Immature natural killer cell (primary cell): ENCODE measurements at regions not wholly inside any gene's neighbourhood (a gene's known extent, or its start where the extent isn't known, plus 50 kb on each side); places are given as distances from the start of the nearest gene placed in this dataset.
"Not testable (repeated sequence)": the region's sequence is repeated elsewhere in the genome, so short reads cannot be mapped to it uniquely, and the experiment has no call there.

Experiments
- DNase-seq, 3 donors: peaks; one replicate each; pipeline ENCODE4 v3.0.0; 2022; ENCODE audit warnings: mixed read lengths in 1 of 3
- H3K27ac Mint-ChIP-seq, 6 donors: one replicate each; pipeline ENCODE4 v1.8.0; 2020; ENCODE audit warnings: mixed read lengths in 6 of 6, mild to moderate bottlenecking in 5 of 6, inconsistent platforms in 4 of 6, moderate library complexity in 3 of 6
- H3K27me3 Mint-ChIP-seq, 3 donors: one replicate each; pipeline ENCODE4 v1.8.0; 2020 to 2021; ENCODE audit warnings: low read depth in 3 of 3, mild to moderate bottlenecking in 3 of 3, mixed read lengths in 3 of 3, moderate library complexity in 3 of 3, inconsistent platforms in 1 of 3
- H3K36me3 Mint-ChIP-seq, 3 donors: one replicate each; pipeline ENCODE4 v1.8.0; 2020; ENCODE audit warnings: mixed read lengths in 3 of 3, inconsistent platforms in 2 of 3, mild to moderate bottlenecking in 2 of 3
- H3K4me1 Mint-ChIP-seq, 2 donors: one replicate each; pipeline ENCODE4 v1.8.0; 2020; ENCODE audit warnings: inconsistent platforms in 2 of 2, mild to moderate bottlenecking in 2 of 2, mixed read lengths in 2 of 2, moderate library complexity in 1 of 2
- H3K4me3 Mint-ChIP-seq, 5 donors: one replicate each; pipeline ENCODE4 v1.8.0; 2020; ENCODE audit warnings: mild to moderate bottlenecking in 5 of 5, mixed read lengths in 5 of 5, inconsistent platforms in 3 of 5, moderate library complexity in 3 of 5
- H3K9me3 Mint-ChIP-seq, 6 donors: one replicate each; pipeline ENCODE4 v1.8.0; 2020; ENCODE audit warnings: mild to moderate bottlenecking in 6 of 6, mixed read lengths in 6 of 6, inconsistent platforms in 4 of 6, moderate library complexity in 3 of 6

DNA sequence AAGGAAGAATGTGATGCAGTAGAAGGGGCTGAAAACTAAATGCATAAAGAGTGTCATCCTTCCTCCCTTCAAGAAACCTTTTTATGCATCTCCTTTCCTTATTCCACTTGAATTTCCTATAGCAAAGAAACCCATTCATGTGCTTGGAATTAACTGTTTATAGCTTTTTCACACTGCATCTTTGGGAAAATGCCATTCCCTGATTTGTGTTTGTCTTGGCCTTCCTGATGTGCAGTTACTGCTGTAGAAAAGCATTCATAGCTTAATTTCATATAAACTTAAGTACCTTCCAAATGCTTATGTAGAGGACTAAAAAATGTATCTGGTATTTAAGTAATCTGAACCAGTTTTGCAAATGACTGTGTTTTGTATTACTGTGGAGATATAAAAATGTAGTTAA, 61.8 kb downstream of the SDR9C7 start:
- Mint-ChIP-seq H3K9me3 (peaks cover 0 to 7% (median under 1%) of the 10 kb centered on the region in 6 donors), H3K4me1 (no peaks in the 10 kb centered on the region), H3K27me3 (peaks cover 2 to 9% (median 4%) of the 10 kb centered on the region in 3 donors), H3K27ac (no peak overlapping the region), H3K4me3 (no peak overlapping the region), H3K36me3 (peaks cover 0 to 3% (median 0%) of the 10 kb centered on the region in 3 donors)
- DNase-seq, result no peak

DNA sequence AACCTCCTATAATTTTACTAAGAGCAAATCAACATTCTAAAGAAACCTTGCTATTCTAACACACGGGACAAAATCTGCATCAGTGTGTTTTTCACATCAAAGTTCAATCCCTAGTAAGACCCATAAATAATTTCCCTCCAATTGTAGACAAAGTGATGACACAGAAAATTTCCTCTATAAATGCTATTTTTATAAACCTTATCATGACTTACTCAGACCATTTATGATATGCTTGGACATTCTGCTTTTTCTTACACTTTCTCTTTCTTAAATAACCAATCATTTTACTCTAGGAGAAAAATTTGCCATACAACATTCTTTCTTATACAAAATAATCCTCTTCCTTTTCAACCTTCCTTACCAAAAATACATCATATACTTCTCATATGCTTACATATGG, 67.0 kb downstream of the SDR9C7 start:
- Mint-ChIP-seq H3K27ac (no peak overlapping the region), H3K9me3 (peaks cover 25 to 41% (median 35%) of the 10 kb centered on the region in 6 donors), H3K4me3 (no peak overlapping the region), H3K4me1 (no peaks in the 10 kb centered on the region), H3K36me3 (peaks cover 5 to 19% (median 14%) of the 10 kb centered on the region in 3 donors), H3K27me3 (peaks cover 4 to 9% (median 7%) of the 10 kb centered on the region in 3 donors)
- DNase-seq, result no peak

DNA sequence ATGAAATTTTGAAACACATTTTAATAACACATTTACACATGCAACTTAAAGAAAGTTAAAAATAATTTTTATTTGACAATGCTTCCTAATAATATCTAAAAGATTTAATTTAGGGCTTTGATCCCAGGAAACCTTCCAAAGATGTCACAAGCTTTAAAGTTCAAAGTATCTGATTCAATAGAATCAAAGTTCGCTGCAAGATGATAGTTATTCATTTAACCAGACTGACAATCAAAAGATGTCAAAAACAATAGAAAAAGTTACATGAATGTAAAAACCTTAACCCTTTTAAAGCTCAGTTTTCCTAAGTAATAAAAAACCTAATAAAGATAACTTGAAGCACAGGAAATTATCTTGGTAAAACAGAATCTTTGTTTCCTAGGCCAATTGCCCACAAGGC, 67.7 kb downstream of the SDR9C7 start:
- Mint-ChIP-seq H3K4me1 (no peaks in the 10 kb centered on the region), H3K36me3 (peaks cover 5 to 22% (median 15%) of the 10 kb centered on the region in 3 donors), H3K27me3 (peaks cover 4 to 9% (median 7%) of the 10 kb centered on the region in 3 donors), H3K4me3 (no peak overlapping the region), H3K27ac (no peak overlapping the region), H3K9me3 (peaks cover 25 to 47% (median 39%) of the 10 kb centered on the region in 6 donors)
- no peak for DNase-seq

- Mint-ChIP-seq H3K4me1 (no peaks in the 10 kb centered on the region), H3K27ac (no peak overlapping the region), H3K27me3 (peaks cover 5 to 10% (median 7%) of the 10 kb centered on the region in 3 donors), H3K9me3 (peaks cover 25 to 53% (median 39%) of the 10 kb centered on the region in 6 donors), H3K36me3 (peaks cover 5 to 22% (median 20%) of the 10 kb centered on the region in 3 donors), H3K4me3 (no peak overlapping the region)
- DNase-seq, result no peak
These were observed 69.9 kb downstream of the SDR9C7 start for GRCh38 chr12:56864318-56864717.

DNA sequence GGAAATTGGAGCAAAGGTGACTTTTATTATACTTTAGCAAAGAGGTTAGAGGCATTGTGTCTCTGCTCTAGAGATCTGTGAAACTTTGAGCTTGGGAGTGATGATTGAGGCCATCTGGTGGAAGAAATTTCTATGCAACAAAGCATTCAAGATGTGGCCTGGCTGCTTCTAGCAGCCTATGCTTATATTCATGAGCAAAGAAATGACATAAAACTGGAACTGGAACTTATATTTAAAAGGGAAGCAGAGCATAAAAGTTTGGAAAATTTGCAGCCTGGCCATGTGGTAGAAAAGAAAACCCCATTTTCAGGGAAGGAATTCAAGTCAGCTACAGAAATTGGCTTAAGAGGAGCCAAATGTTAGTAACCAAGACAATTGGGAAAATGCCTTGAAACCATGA, 70.4 kb downstream of the SDR9C7 start:
- peaks cover 5 to 20% (median 19%) of the 10 kb centered on the region in 3 donors for H3K36me3 Mint-ChIP-seq
- H3K4me3 Mint-ChIP-seq, result no peak overlapping the region
- peaks cover 5 to 10% (median 7%) of the 10 kb centered on the region in 3 donors for H3K27me3 Mint-ChIP-seq
- H3K4me1 Mint-ChIP-seq, result no peaks in the 10 kb centered on the region
- no peak for DNase-seq
- H3K9me3 Mint-ChIP-seq, result peaks cover 25 to 53% (median 39%) of the 10 kb centered on the region in 6 donors
- H3K27ac Mint-ChIP-seq, result no peak overlapping the region

DNA sequence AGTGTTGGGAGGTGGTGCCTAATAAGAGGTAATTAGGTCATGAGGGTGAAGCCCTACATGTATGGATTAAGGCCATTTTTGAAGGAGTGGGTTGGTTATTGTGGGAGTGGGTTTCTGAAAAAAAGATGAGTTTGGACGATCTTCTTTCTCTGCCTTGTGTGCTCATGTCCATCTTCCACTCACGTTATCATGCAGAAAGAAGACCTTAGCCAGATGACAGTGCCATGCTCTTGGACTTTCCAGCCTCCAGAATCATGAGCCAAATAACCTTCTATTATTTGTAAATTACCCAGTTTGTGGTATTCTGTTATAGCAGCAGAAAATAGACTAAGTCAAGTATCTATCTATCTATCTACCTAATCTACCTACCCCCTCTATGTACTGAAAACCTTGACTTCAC, 71.9 kb downstream of the SDR9C7 start:
- Mint-ChIP-seq H3K4me3 (no peak overlapping the region), H3K27me3 (peaks cover 3 to 8% (median 5%) of the 10 kb centered on the region in 3 donors), H3K4me1 (no peaks in the 10 kb centered on the region), H3K27ac (no peak overlapping the region), H3K36me3 (peaks cover 5 to 20% (median 19%) of the 10 kb centered on the region in 3 donors), H3K9me3 (peaks cover 21 to 50% (median 37%) of the 10 kb centered on the region in 6 donors)
- DNase-seq, result no peak

- Mint-ChIP-seq H3K27me3 (peaks cover 6 to 18% (median 10%) of the 10 kb centered on the region in 3 donors), H3K9me3 (peaks cover 6 to 20% (median 13%) of the 10 kb centered on the region in 6 donors)
- DNase-seq, H3K36me3 Mint-ChIP-seq, H3K4me1 Mint-ChIP-seq, H3K27ac Mint-ChIP-seq, H3K4me3 Mint-ChIP-seq: not testable (repeated sequence)
These were observed 80.7 kb downstream of the SDR9C7 start for GRCh38 chr12:56853392-56853978.

DNA sequence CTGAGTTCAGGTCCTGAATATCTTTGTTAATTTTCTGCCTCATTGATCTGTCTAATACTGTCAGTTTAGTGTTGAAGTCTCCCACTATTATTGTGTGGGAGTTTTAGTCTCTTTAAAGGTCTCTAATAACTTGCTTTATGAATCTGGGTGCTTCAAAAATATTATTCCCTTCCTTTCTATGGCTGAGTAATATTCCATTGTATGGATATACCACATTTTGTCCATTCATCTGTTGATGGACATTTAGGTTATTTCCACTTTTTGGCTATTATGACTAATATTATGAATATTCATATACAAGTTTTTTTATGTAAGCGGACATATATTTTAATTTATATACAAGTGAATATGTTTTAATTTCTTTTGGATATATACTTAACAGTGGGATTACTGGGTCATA, 82.7 kb downstream of the SDR9C7 start:
- peaks cover 6 to 20% (median 13%) of the 10 kb centered on the region in 6 donors for H3K9me3 Mint-ChIP-seq
- peaks cover 3% of the 10 kb centered on the region in 3 donors for H3K36me3 Mint-ChIP-seq
- peaks cover 10 to 15% (median 10%) of the 10 kb centered on the region in 3 donors for H3K27me3 Mint-ChIP-seq
- no peak for DNase-seq
- H3K4me3 Mint-ChIP-seq, result no peak overlapping the region
- peaks cover 0 to 10% of the 10 kb centered on the region in 2 donors for H3K4me1 Mint-ChIP-seq
- H3K27ac Mint-ChIP-seq, result no peak overlapping the region

DNA sequence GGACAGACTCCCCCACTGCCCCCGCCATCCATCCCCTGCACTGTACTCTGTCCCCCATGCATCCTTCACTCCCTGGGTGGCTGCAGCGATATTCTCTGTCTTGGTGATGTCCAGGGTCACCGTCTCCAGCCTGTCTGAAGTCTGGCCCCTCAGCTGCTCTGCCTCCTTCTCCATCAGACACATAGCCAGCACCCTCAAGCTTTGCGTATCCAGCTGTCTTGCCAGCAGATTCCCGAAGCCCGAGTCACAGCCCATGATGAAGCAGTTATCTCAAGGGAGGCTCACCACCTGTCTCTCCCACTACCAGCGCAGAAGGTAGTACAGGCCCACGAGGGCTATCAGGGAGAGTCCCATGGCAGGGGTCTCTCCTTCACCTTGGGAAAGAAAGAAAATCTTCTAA, 77.8 kb downstream of the HSD17B6 start:
- no peaks in the 10 kb centered on the region for H3K36me3 Mint-ChIP-seq
- H3K4me1 Mint-ChIP-seq, result peaks cover 10 to 16% of the 10 kb centered on the region in 2 donors
- peaks cover 0 to 13% (median 12%) of the 10 kb centered on the region in 3 donors for H3K27me3 Mint-ChIP-seq
- H3K27ac Mint-ChIP-seq, result no peak overlapping the region
- no peak for DNase-seq
- H3K9me3 Mint-ChIP-seq, result no peaks in the 10 kb centered on the region
- no peak overlapping the region for H3K4me3 Mint-ChIP-seq

DNA sequence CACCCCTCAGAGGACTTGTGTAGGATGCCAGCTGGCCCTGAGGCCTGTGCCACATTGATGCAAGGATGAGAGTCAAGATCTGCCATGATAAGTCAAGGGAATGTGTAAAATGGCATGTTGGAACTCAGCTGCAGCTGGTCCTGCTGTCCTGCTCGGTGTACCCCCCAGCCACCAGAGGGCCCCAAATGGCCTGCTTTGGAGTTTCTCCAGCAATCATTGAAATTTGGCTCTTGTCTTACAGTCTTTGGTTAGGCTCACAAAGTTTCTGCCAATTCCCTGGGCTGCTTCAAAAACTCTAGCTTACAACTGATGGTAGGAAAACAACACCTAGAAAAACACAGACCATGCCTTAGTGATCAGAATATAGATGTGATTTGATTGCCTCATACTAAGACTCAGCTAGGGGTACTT, 76.8 kb downstream of the HSD17B6 start:
- peaks cover 0 to 11% (median 9%) of the 10 kb centered on the region in 3 donors for H3K27me3 Mint-ChIP-seq
- H3K4me1 Mint-ChIP-seq, result peaks cover 10 to 16% of the 10 kb centered on the region in 2 donors
- no peaks in the 10 kb centered on the region for H3K9me3 Mint-ChIP-seq
- H3K4me3 Mint-ChIP-seq, result no peak overlapping the region
- H3K36me3 Mint-ChIP-seq, result no peaks in the 10 kb centered on the region
- no peak overlapping the region for H3K27ac Mint-ChIP-seq
- DNase-seq, result peak in 1 of 3 donors; percentile 11

GRCh38 chr12:56839489-56839848, 76.3 kb downstream of the HSD17B6 start:
- no peak overlapping the region for H3K4me3 Mint-ChIP-seq
- DNase-seq, result no peak
- H3K36me3 Mint-ChIP-seq, result no peaks in the 10 kb centered on the region
- no peaks in the 10 kb centered on the region for H3K9me3 Mint-ChIP-seq
- peaks cover 10 to 16% of the 10 kb centered on the region in 2 donors for H3K4me1 Mint-ChIP-seq
- no peak overlapping the region for H3K27ac Mint-ChIP-seq
- H3K27me3 Mint-ChIP-seq, result peaks cover 0 to 11% (median 9%) of the 10 kb centered on the region in 3 donors

GRCh38 chr12:56838621-56839488, 75.7 kb downstream of the HSD17B6 start:
- no peaks in the 10 kb centered on the region for H3K9me3 Mint-ChIP-seq
- peaks cover 2 to 11% (median 9%) of the 10 kb centered on the region in 3 donors for H3K27me3 Mint-ChIP-seq
- H3K4me1 Mint-ChIP-seq, result peaks cover 10 to 16% of the 10 kb centered on the region in 2 donors
- no peak for DNase-seq
- H3K4me3 Mint-ChIP-seq, result no peak overlapping the region
- no peaks in the 10 kb centered on the region for H3K36me3 Mint-ChIP-seq
- no peak overlapping the region for H3K27ac Mint-ChIP-seq
